Effector memory CD8-positive, alpha-beta T cell (primary cell): ENCODE measurements at regions not wholly inside any gene's neighbourhood (a gene's known extent, or its start where the extent isn't known, plus 50 kb on each side); places are given as distances from the start of the nearest gene placed in this dataset.
"Not testable (repeated sequence)": the region's sequence is repeated elsewhere in the genome, so short reads cannot be mapped to it uniquely, and the experiment has no call there.

Experiments used
- ATAC-seq: fragments of 150-1000 bp; cut with Tn5 transposase; replicated peaks from 2 replicates; pipeline ENCODE4 v1.10.0; 2021; ENCODE audit warnings: mild to moderate bottlenecking, moderate library complexity
- DNase-seq, 3 experiments: peaks; one replicate each; pipeline ENCODE4 v3.0.0; 2021
- H3K27ac Mint-ChIP-seq, 2 donors: one replicate each; pipeline ENCODE4 v1.8.0; 2022; ENCODE audit warnings: mild to moderate bottlenecking in 2 of 2, mixed read lengths in 2 of 2, moderate library complexity in 2 of 2
- H3K27me3 Mint-ChIP-seq, 2 donors: one replicate each; pipeline ENCODE4 v1.8.0; 2022; ENCODE audit warnings: mixed read lengths in 2 of 2
- H3K36me3 Mint-ChIP-seq: one replicate; pipeline ENCODE4 v1.8.0; 2022; ENCODE audit warnings: mild to moderate bottlenecking, moderate library complexity, mixed read lengths; ENCODE audit not compliant: insufficient read depth
- H3K4me1 Mint-ChIP-seq, 2 donors: one replicate each; pipeline ENCODE4 v1.8.0; 2022; ENCODE audit warnings: low read depth in 2 of 2, mixed read lengths in 2 of 2
- H3K4me3 Mint-ChIP-seq, 2 donors: one replicate each; pipeline ENCODE4 v1.8.0; 2022; ENCODE audit warnings: mild to moderate bottlenecking in 2 of 2, mixed read lengths in 2 of 2, moderate library complexity in 2 of 2
- H3K9me3 Mint-ChIP-seq, 2 donors: one replicate each; pipeline ENCODE4 v1.8.0; 2022; ENCODE audit warnings: mixed read lengths in 2 of 2

DNA sequence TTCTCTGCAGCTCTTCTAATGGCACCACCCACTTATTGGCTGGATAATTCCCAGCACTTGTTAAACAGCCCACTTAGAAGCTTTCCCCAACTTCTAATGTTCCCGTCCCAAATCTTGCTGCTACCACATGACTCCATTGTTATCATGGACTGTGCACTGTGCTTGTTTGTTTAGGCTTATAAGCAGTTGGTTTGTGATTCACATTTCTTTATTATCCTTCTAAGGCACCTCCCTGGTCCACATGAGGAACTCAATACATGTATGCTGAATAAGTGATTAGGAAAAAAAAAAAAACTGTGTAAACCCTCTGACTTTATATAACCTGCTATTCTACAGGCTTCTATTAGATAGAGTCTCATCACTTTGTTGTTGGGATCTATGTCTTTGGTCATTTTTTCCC, 311.7 kb upstream of the CHRNA7 start:
- H3K27me3 Mint-ChIP-seq, result peaks cover 10 to 12% of the 10 kb centered on the region in 2 donors
- DNase-seq, H3K9me3 Mint-ChIP-seq, ATAC-seq, H3K36me3 Mint-ChIP-seq, H3K4me3 Mint-ChIP-seq, H3K4me1 Mint-ChIP-seq, H3K27ac Mint-ChIP-seq: not testable (repeated sequence)

- H3K4me1 Mint-ChIP-seq, ATAC-seq, H3K4me3 Mint-ChIP-seq, H3K27ac Mint-ChIP-seq, DNase-seq, H3K36me3 Mint-ChIP-seq, H3K9me3 Mint-ChIP-seq: not testable (repeated sequence)
- peaks cover 14 to 15% of the 10 kb centered on the region in 2 donors for H3K27me3 Mint-ChIP-seq
These were observed 310.8 kb upstream of the CHRNA7 start for GRCh38 chr15:31719396-31720022.

DNA sequence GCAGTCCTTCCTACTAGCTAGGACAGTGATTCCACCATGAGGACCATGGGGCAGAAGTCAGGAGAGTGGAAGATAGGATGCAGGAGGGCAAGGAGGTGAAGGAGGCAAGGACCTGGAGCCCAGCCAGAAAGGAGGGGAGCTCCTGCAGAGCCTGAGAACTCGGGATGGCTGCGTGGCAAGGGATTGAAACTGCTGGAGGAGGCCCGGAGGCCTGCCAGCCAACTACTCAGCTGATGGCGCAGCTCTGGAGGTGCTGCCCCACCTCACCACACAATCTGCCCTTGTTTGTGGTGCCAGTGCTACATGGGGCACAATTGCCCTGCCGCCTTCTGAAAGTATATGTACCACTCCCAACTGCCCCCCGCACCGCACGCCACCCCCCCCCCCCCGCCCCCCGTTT, 307.3 kb upstream of the CHRNA7 start:
- not testable (repeated sequence) for H3K27ac Mint-ChIP-seq, ATAC-seq, H3K4me1 Mint-ChIP-seq, H3K4me3 Mint-ChIP-seq, H3K36me3 Mint-ChIP-seq, DNase-seq
- H3K27me3 Mint-ChIP-seq, result peaks cover 28 to 33% of the 10 kb centered on the region in 2 donors
- H3K9me3 Mint-ChIP-seq, result peaks cover 1 to 10% of the 10 kb centered on the region in 2 donors

DNA sequence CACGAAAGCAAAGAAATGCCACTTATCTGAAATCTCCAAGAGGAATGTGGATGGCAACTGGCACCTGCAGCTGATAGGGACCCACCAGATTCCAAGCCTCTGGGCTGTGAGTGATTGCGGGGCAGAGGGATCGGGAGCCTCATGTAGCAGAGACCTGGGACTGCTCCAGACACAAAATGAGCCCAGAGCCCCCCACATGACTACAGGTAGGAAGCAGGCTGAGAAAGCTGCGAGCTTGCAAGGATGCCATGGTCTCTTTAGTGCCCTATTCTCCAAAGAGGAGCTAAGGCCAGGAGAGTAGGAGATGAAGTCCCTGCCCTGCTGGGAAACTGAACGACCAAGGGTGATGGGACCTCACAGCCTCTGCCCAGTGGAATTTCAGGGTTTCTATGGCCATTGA, 305.4 kb upstream of the CHRNA7 start:
- Mint-ChIP-seq H3K9me3 (peaks cover 1 to 12% of the 10 kb centered on the region in 2 donors), H3K27me3 (peaks cover 36 to 45% of the 10 kb centered on the region in 2 donors)
- not testable (repeated sequence) for ATAC-seq, DNase-seq, H3K27ac Mint-ChIP-seq, H3K36me3 Mint-ChIP-seq, H3K4me1 Mint-ChIP-seq, H3K4me3 Mint-ChIP-seq

DNA sequence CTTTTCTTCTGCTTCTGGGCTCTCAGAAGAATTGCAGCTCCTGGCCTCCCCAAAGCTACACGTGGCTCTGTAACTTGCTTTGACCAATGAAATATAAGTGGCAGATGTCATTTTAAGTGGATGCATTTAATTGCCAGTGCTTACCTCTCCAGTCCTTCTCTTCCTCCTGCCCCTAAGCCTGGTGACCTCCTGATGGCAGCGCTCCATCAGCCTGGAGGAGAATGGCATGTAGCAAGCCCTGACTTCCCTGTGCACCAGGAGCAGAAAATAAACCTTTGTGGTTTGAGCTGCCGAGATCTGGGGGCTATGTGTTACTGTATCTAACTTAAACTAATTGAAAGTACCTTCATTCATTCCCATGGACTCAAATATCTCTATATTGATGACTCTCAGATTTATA, 304.7 kb upstream of the CHRNA7 start:
- ATAC-seq, H3K27ac Mint-ChIP-seq, H3K4me1 Mint-ChIP-seq, H3K4me3 Mint-ChIP-seq, DNase-seq, H3K36me3 Mint-ChIP-seq: not testable (repeated sequence)
- Mint-ChIP-seq H3K27me3 (peaks cover 42 to 52% of the 10 kb centered on the region in 2 donors), H3K9me3 (peaks cover 3 to 12% of the 10 kb centered on the region in 2 donors)

- peaks cover 46 to 61% of the 10 kb centered on the region in 2 donors for H3K27me3 Mint-ChIP-seq
- no peak overlapping the region for H3K27ac Mint-ChIP-seq
- H3K4me1 Mint-ChIP-seq, result no peaks in the 10 kb centered on the region
- H3K9me3 Mint-ChIP-seq, result peaks cover 9 to 19% of the 10 kb centered on the region in 2 donors
- no peaks in the 10 kb centered on the region for H3K36me3 Mint-ChIP-seq
- DNase-seq (no peak), ATAC-seq (no peak)
- no peak overlapping the region for H3K4me3 Mint-ChIP-seq
These were observed 302.7 kb upstream of the CHRNA7 start for GRCh38 chr15:31727612-31728011.

GRCh38 chr15:31732726-31733125, 297.6 kb upstream of the CHRNA7 start:
- H3K27ac Mint-ChIP-seq, result no peak overlapping the region

GRCh38 chr15:31733424-31733823, 296.9 kb upstream of the CHRNA7 start:
- H3K27me3 Mint-ChIP-seq, result peaks cover 43 to 47% of the 10 kb centered on the region in 2 donors
- peaks cover 19% of the 10 kb centered on the region in 2 donors for H3K9me3 Mint-ChIP-seq
- H3K36me3 Mint-ChIP-seq, result no peaks in the 10 kb centered on the region
- H3K27ac Mint-ChIP-seq, result no peak overlapping the region
- DNase-seq (no peak), ATAC-seq (no peak)
- no peak overlapping the region for H3K4me3 Mint-ChIP-seq
- no peaks in the 10 kb centered on the region for H3K4me1 Mint-ChIP-seq

More at GRCh38 chr15:31732726-31733125, 297.6 kb upstream of the CHRNA7 start:
- ATAC-seq (no peak), DNase-seq (no peak)
- no peaks in the 10 kb centered on the region for H3K36me3 Mint-ChIP-seq
- H3K4me1 Mint-ChIP-seq, result no peaks in the 10 kb centered on the region
- H3K4me3 Mint-ChIP-seq, result no peak overlapping the region
- peaks cover 16 to 26% of the 10 kb centered on the region in 2 donors for H3K9me3 Mint-ChIP-seq
- peaks cover 47 to 50% of the 10 kb centered on the region in 2 donors for H3K27me3 Mint-ChIP-seq

- H3K27ac Mint-ChIP-seq, result no peak overlapping the region
- DNase-seq (no peak), ATAC-seq (no peak)
- peaks cover 7 to 14% of the 10 kb centered on the region in 2 donors for H3K27me3 Mint-ChIP-seq
- H3K4me3 Mint-ChIP-seq, result no peak overlapping the region
- H3K9me3 Mint-ChIP-seq, result peaks cover 0 to 11% of the 10 kb centered on the region in 2 donors
- H3K4me1 Mint-ChIP-seq, result no peaks in the 10 kb centered on the region
- peaks cover 4% of the 10 kb centered on the region for H3K36me3 Mint-ChIP-seq
These were observed 290.1 kb upstream of the CHRNA7 start for GRCh38 chr15:31740203-31740602.

GRCh38 chr15:31745841-31746240, 284.5 kb upstream of the CHRNA7 start:
- H3K4me3 Mint-ChIP-seq, result no peak overlapping the region
- no peaks in the 10 kb centered on the region for H3K27me3 Mint-ChIP-seq
- H3K27ac Mint-ChIP-seq, result no peak overlapping the region
- H3K9me3 Mint-ChIP-seq, result peaks cover 5% of the 10 kb centered on the region in 2 donors
- H3K36me3 Mint-ChIP-seq, result no peaks in the 10 kb centered on the region
- no peaks in the 10 kb centered on the region for H3K4me1 Mint-ChIP-seq
- ATAC-seq (no peak), DNase-seq (no peak)

DNA sequence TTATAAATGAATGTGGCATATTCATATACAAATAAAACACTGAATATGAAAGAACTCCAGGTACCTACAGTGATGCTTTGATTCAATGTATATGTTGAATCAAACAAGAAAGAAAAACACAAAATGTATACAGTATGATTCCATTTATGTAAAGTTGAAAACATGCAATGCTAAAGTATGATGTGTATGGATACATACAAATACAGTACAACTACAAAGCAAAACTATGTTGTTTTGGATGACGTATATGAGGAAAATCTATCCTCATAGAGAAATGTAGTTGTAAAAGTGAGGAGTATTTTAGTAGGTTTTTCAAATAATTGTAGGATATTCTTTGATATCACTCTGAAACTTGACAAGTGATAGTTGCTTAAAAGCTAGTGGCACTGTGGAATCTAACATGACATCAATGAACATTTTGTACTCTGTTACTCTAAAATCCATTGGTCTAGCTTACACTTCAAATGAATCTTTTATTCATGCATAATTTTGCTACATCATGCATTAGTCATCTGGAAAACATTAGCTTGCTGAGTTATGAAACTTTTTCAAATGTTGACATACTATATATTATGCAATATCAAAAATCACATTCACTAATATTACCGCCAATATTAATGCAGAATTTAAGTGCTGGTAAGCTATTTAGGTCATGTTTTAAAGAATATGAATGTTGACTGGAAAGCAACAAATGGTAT, 278.1 kb upstream of the CHRNA7 start:
- no peaks in the 10 kb centered on the region for H3K4me1 Mint-ChIP-seq
- peaks cover 0 to 7% of the 10 kb centered on the region in 2 donors for H3K27me3 Mint-ChIP-seq
- H3K27ac Mint-ChIP-seq, result no peak overlapping the region
- H3K36me3 Mint-ChIP-seq, result no peaks in the 10 kb centered on the region
- ATAC-seq (no peak), DNase-seq (no peak)
- peaks cover 1 to 13% of the 10 kb centered on the region in 2 donors for H3K9me3 Mint-ChIP-seq
- no peak overlapping the region for H3K4me3 Mint-ChIP-seq

GRCh38 chr15:31752905-31753304, 277.4 kb upstream of the CHRNA7 start:
- Mint-ChIP-seq H3K27me3 (peaks cover 0 to 7% of the 10 kb centered on the region in 2 donors), H3K36me3 (no peaks in the 10 kb centered on the region), H3K4me3 (no peak overlapping the region)

DNA sequence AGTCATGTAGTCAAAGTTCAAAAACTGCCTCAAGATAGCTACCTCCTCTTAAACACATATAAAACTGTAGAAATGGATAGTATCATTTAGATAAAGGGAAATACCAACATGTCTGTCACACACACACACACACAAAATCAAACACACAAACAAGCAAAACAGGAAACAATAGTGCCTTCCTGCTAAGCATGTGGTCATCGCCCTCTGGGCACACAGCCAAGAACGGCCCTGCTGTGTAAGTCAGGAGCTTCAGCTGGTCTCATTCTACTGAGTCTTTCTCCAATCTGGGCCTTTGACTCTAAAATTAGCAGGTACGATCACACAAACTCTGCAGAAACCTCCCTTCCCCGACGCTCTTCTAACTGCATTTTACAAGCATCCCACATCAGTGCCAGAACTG, 272.2 kb upstream of the CHRNA7 start:
- Mint-ChIP-seq H3K9me3 (peaks cover 1 to 7% of the 10 kb centered on the region in 2 donors), H3K4me1 (no peaks in the 10 kb centered on the region), H3K36me3 (no peaks in the 10 kb centered on the region), H3K27ac (no peak overlapping the region), H3K27me3 (peaks cover 11 to 16% of the 10 kb centered on the region in 2 donors), H3K4me3 (no peak overlapping the region)
- DNase-seq (no peak), ATAC-seq (no peak)

More at GRCh38 chr15:31752905-31753304, 277.4 kb upstream of the CHRNA7 start:
- no peaks in the 10 kb centered on the region for H3K4me1 Mint-ChIP-seq
- no peak for ATAC-seq
- no peak for DNase-seq
- H3K27ac Mint-ChIP-seq, result no peak overlapping the region
- H3K9me3 Mint-ChIP-seq, result peaks cover 1 to 13% of the 10 kb centered on the region in 2 donors

- no peak for DNase-seq
- Mint-ChIP-seq H3K27ac (no peak overlapping the region), H3K4me3 (no peak overlapping the region), H3K9me3 (no peaks in the 10 kb centered on the region), H3K36me3 (no peaks in the 10 kb centered on the region), H3K4me1 (no peaks in the 10 kb centered on the region), H3K27me3 (peaks cover 0 to 8% of the 10 kb centered on the region in 2 donors)
- ATAC-seq, result no peak
These were observed 262.3 kb upstream of the CHRNA7 start for GRCh38 chr15:31768055-31768454.
